ENCODE measurements at regions not wholly inside any gene's neighbourhood (a gene's known extent, or its start where the extent isn't known, plus 50 kb on each side); places are given as distances from the start of the nearest gene placed in this dataset.

DNA sequence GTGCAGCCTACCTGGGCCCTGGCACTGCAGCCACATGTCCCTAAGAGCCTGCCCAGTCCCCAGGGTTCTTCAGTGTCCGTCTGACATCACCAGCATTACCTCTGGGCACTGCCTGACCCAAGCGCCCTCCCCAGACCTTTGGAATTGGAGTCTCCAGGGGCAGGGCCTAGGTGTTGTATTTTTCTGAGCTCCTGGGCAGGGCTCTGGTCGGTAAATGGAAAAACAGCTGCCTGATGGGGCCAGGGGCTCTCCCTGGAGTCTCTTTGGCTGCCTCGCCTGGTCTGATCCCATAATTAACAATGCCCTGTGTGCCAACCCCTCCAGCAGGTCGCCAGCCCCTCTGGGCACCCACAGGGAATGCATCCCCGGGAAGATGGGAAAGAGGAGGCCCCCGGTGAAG is 710.2 kb downstream of the BRD1 start:
- TF ChIP-seq CTCF (IDR thresholded peaks at IDR 0.05) (no peak), EZH2 (IDR thresholded peaks at IDR 0.05; ENCODE audit: borderline replicate concordance, insufficient read depth, low read depth, low read length, poor library complexity, severe bottlenecking) (no peak)
